Nucleus accumbens (tissue), 56 donors: ENCODE measurements at regions not wholly inside any gene's neighbourhood (a gene's known extent, or its start where the extent isn't known, plus 50 kb on each side); places are given as distances from the start of the nearest gene placed in this dataset.
"Not testable (repeated sequence)": the region's sequence is repeated elsewhere in the genome, so short reads cannot be mapped to it uniquely, and the experiment has no call there.

Experiments
- DNase-seq, 56 donors: peaks; one replicate each; lab custom pipeline; 2025; lab: John Stamatoyannopoulos, UW

GRCh38 chr18:1036926-1037325 lies 132.3 kb downstream of the ADCYAP1 start:
- no peak for DNase-seq

- no peak for DNase-seq
These were observed 133.1 kb downstream of the ADCYAP1 start for GRCh38 chr18:1037776-1038175.

GRCh38 chr18:1039421-1039820 lies 134.8 kb downstream of the ADCYAP1 start:
- no peak for DNase-seq

- not testable (repeated sequence) for DNase-seq
These were observed 138.4 kb downstream of the ADCYAP1 start for GRCh38 chr18:1043039-1043438.

GRCh38 chr18:1045658-1046057 lies 141.0 kb downstream of the ADCYAP1 start:
- DNase-seq: no peak

- DNase-seq: no peak
These were observed 142.7 kb downstream of the ADCYAP1 start for GRCh38 chr18:1047406-1047805.

GRCh38 chr18:1048032-1048431 lies 143.4 kb downstream of the ADCYAP1 start:
- DNase-seq: no peak

GRCh38 chr18:1049173-1049572 lies 144.5 kb downstream of the ADCYAP1 start:
- DNase-seq: no peak

- no peak for DNase-seq
These were observed 145.5 kb downstream of the ADCYAP1 start for GRCh38 chr18:1050012-1050657.

GRCh38 chr18:1052301-1052700 lies 147.6 kb downstream of the ADCYAP1 start:
- DNase-seq: no peak

GRCh38 chr18:1053331-1054315 lies 149.0 kb downstream of the ADCYAP1 start:
- no peak for DNase-seq

GRCh38 chr18:1056404-1056803 lies 151.7 kb downstream of the ADCYAP1 start:
- no peak for DNase-seq

- no peak for DNase-seq
These were observed 152.7 kb downstream of the ADCYAP1 start for GRCh38 chr18:1057367-1057766.

GRCh38 chr18:1062588-1062987 lies 157.9 kb downstream of the ADCYAP1 start:
- DNase-seq: no peak

- no peak for DNase-seq
These were observed 170.7 kb downstream of the ADCYAP1 start for GRCh38 chr18:1075322-1075721.

GRCh38 chr18:1075876-1076275 lies 171.2 kb downstream of the ADCYAP1 start:
- no peak for DNase-seq

GRCh38 chr18:1078301-1078700 lies 173.6 kb downstream of the ADCYAP1 start:
- DNase-seq: no peak

- DNase-seq: not testable (repeated sequence)
These were observed 179.0 kb downstream of the ADCYAP1 start for GRCh38 chr18:1083675-1084074.

GRCh38 chr18:1090758-1091157 lies 186.1 kb downstream of the ADCYAP1 start:
- no peak for DNase-seq

- no peak for DNase-seq
These were observed 187.6 kb downstream of the ADCYAP1 start for GRCh38 chr18:1092228-1092627.

GRCh38 chr18:1094409-1094808 lies 189.7 kb downstream of the ADCYAP1 start:
- peak in 1 of 56 donors; percentile 5 for DNase-seq
